Retinal pigment epithelial cell (primary cell): ENCODE measurements at regions not wholly inside any gene's neighbourhood (a gene's known extent, or its start where the extent isn't known, plus 50 kb on each side); places are given as distances from the start of the nearest gene placed in this dataset.

Experiments used
- DNase-seq: peaks from one replicate; pipeline ENCODE4 v3.0.0-alpha.2; 2010; ENCODE audit warnings: low read depth
- H3K4me3 ChIP-seq: 2 replicates; pipeline ENCODE4 v1.5.1; 2011; ENCODE audit warnings: mild to moderate bottlenecking, low read length, control low read depth, moderate library complexity
- CTCF ChIP-seq: conservative IDR thresholded peaks from 2 replicates; pipeline ENCODE4 v1.5.1; 2011; ENCODE audit warnings: low read depth, low read length, control low read depth, inconsistent platforms

- no peak for DNase-seq
- no peak for TF ChIP-seq CTCF
- H3K4me3 ChIP-seq: no peak overlapping the region
These were observed 107.8 kb upstream of the ARID2 start for GRCh38 chr12:45621703-45622102.

GRCh38 chr12:45622210-45622937, 107.1 kb upstream of the ARID2 start:
- no peak overlapping the region for H3K4me3 ChIP-seq
- DNase-seq: no peak
- TF ChIP-seq CTCF: no peak

GRCh38 chr12:45623221-45623620, 106.3 kb upstream of the ARID2 start:
- TF ChIP-seq CTCF: no peak
- DNase-seq: no peak
- no peak overlapping the region for H3K4me3 ChIP-seq

GRCh38 chr12:45623940-45624339, 105.6 kb upstream of the ARID2 start:
- no peak for DNase-seq
- no peak overlapping the region for H3K4me3 ChIP-seq
- TF ChIP-seq CTCF: no peak

GRCh38 chr12:45626965-45627364, 102.5 kb upstream of the ARID2 start:
- no peak for TF ChIP-seq CTCF
- DNase-seq: no peak

GRCh38 chr12:45627407-45628069, 102.0 kb upstream of the ARID2 start:
- TF ChIP-seq CTCF: no peak
- H3K4me3 ChIP-seq: no peak overlapping the region
- no peak for DNase-seq

More at GRCh38 chr12:45626965-45627364, 102.5 kb upstream of the ARID2 start:
- H3K4me3 ChIP-seq: no peak overlapping the region

- no peak for DNase-seq
- no peak for TF ChIP-seq CTCF
- H3K4me3 ChIP-seq: no peak overlapping the region
These were observed 100.2 kb upstream of the ARID2 start for GRCh38 chr12:45629292-45629691.
